Left colon (tissue), 2 donors: ENCODE measurements at regions not wholly inside any gene's neighbourhood (a gene's known extent, or its start where the extent isn't known, plus 50 kb on each side); places are given as distances from the start of the nearest gene placed in this dataset.

Experiments
- ATAC-seq: fragments of 200-7000 bp; cut with Tn5 transposase; one replicate; pipeline ENCODE4 v1.9.1; 2020; ENCODE audit warnings: mild to moderate bottlenecking, moderate library complexity
- DNase-seq, 2 donors: peaks; one replicate each; pipeline ENCODE4 v3.0.0-alpha.2; 2020
- intact Hi-C, 2 donors: fragments of 100-400 bp; cut with DNase I in 1 of 2; cut with micrococcal nuclease in 1 of 2; formaldehyde crosslinking; loops; one replicate each; pipeline versions ENCODE4 v1.11.2 to v1.14.0; 2022; cut with DNase I, micrococcal nuclease
- donor health status: DM: no; HTN: no; CAD: no.
- donor health status: DM: yes; HTN: yes; CAD: no.

DNA sequence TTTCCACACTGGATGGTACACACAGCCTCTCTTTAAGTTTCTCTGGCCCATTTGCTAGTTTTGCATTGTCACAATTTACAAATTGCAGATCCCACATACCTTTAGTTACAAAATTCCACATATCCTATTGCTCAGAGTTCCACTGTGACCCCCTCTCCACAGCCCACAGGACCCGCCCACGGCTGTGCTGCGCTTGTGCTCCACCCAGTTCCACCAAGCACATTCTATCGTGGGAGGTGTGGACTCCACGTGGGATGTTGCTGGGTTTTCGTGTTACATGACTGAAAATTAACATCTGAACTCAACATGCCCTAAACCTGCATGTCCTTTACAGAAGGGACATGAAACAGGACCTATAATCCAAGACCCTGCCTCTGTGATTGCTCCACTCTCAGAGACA lies 423.0 kb downstream of the IRS2 start:
- DNase-seq (no peak), ATAC-seq (no peak)
- intact Hi-C loops, result no loop called here

DNA sequence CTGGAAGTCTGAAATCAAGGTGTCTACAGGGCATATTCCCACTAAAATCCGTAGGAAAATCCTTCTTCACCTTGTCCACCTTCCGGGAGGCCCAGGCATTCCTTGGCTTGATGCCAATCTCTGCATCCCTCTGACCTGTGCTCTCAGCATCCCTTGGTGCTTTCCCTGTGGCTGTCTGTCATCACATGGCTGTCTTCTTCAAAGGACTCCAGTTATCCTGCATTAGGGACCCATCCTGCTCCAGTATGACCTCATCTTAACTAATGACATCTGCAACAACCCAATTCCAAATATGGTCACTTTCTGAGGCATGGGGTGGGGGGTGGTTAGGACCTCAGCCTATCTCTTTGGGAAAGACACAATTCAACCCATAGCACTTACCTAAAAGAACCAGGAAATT lies 423.8 kb downstream of the IRS2 start:
- intact Hi-C loops, result no loop called here
- no peak for DNase-seq
- ATAC-seq, result no peak

DNA sequence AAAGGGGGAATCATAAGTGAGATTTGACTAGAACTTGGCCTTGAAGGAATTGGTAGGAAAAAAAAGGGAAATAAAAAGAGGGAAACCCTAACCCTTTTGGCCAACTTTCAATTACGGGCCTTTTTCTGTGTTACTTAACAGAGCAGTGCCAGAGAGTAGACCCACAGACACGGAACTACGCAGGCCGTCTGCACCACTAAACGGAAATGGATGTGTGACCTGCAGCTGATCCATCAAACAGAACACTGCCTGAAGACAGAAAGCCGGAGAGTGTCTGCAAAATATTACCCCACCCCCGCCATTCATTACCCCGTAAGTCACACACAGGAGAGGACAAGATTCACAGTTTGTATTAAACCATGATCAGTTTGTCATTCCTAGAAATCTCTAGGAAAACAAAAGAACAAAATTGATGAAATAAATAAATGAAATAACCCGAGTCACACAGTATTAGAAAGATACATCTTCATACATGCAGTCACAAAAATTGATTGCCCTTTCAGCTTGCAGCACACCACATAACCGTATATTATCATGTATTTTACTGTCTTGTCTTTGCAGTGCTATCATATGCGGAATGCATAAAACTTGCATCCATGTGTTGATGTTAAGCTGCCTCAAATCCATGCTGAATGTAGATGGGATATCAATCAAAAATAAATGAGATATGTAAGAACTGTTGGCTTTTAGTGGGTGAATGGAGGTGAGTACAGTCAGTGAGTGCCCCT lies 424.7 kb downstream of the IRS2 start:
- no peak for ATAC-seq
- intact Hi-C loops, result no loop called here
- no peak for DNase-seq

- no peak for DNase-seq
- intact Hi-C loops, result no loop called here
- no peak for ATAC-seq
Observed at GRCh38 chr13:109357751-109358471, 428.5 kb downstream of the IRS2 start.

GRCh38 chr13:109355875-109356434 lies 430.4 kb downstream of the IRS2 start:
- intact Hi-C loops, result no loop called here
- ATAC-seq (no peak), DNase-seq (no peak)

GRCh38 chr13:109355166-109355565 lies 431.2 kb downstream of the IRS2 start:
- DNase-seq, result no peak
- no peak for ATAC-seq
- intact Hi-C loops, result no loop called here

DNA sequence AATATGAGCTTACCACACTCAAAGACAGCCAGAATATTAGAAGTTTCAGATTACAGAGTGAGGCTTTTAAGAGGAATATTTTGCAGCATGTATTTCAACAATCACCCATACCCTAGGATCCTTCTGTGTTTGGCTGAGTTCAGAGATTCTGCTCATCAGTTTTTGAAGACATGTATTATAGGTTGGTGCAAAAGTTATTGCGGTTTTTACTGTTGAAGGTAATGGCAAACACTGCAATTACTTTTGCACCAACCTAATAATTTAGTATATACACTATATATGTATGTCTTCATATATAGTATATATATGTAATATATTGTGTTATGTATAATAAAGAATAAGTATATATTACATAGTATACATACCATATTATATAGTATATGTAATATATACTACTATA lies 435.1 kb downstream of the IRS2 start:
- DNase-seq, result no peak
- ATAC-seq, result no peak
- intact Hi-C loops, result no loop called here

DNA sequence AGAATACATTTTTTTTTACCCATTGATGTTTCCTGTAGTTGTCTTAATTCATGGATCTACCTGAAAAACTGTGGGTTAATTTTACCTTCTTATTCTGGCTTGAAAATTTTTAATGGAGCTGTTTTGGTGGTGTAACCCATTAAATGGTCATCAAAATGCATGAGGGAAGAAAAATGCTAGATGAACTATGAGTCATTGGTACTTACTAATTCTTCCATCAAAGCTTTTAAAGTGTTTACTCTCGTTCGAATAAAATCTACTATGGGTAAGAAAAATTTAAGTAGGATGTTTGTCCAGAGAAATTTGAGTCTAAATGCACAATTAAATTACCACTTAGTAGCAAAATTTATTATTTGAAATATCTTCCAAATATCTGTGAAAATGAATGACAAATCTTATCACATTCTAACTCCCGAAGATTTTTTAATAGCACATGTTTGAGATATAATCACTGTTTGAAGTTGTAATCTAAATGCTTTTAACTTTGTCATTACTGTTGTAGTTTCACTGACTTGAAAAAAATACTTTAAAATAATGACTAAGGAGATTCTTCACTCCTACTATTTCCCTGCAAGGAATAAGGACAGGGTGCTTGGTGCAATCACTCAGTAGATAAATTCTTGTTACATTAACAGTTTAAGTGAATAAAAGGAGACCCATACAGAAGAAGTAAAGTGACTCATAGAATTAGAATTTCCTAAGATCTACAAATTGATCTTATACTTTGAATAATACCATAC lies 437.7 kb downstream of the IRS2 start:
- intact Hi-C loops, result no loop called here
- no peak for ATAC-seq
- no peak for DNase-seq

- ATAC-seq (no peak), DNase-seq (no peak)
- intact Hi-C loops, result no loop called here
Observed at GRCh38 chr13:109346060-109346459, 440.3 kb downstream of the IRS2 start.

GRCh38 chr13:109345433-109345941 lies 440.9 kb downstream of the IRS2 start:
- ATAC-seq (no peak), DNase-seq (no peak)
- intact Hi-C loops, result no loop called here

- intact Hi-C loops, result no loop called here
- ATAC-seq, result no peak
Observed at GRCh38 chr13:109344552-109345157, 441.7 kb downstream of the IRS2 start.

GRCh38 chr13:109336730-109337129 lies 449.7 kb downstream of the IRS2 start:
- DNase-seq, result no peak
- ATAC-seq, result no peak
- intact Hi-C loops, result no loop called here

More at GRCh38 chr13:109344552-109345157, 441.7 kb downstream of the IRS2 start:
- DNase-seq, result no peak

DNA sequence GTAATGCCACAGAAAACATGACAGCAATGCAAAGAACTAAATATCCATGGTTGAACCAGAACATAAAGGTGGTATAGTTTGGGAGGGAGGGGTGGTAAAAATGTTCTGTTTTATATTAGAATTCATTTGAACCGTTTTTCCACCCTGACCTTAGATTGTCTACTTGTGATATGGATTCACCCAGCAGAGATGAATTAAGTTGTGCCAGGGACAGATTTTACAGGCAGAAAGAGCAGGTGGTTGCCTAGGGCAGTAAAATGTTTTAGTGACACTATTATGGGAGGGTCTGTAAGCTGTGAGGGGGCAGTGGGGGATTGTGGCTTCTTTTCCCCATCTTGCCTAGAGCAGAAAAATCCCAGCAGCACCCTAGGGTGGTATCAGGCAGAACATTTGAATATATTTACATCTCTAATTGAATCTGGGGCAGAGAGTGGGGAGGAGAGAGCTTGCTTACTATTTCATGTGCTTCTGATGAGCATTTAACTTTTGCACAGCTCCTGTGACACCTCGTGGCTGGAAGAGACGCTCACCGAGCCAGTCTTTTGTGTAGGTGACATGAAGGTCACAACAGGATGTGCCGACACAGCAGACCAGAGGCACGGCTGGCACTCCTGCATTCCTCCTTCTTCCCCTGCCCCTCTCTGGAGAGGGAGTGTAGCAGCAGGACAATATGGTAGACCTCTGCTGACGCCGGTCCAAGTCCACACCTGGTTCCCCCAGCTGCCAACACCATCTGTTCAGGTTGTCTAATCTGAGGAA lies 452.3 kb downstream of the IRS2 start:
- intact Hi-C loops, result no loop called here
- no peak for ATAC-seq
- no peak for DNase-seq

- DNase-seq (peak; percentile 24 to 57), ATAC-seq (peak; percentile 97)
- intact Hi-C loops, result no loop called here
Observed at GRCh38 chr13:109332506-109333499, 453.6 kb downstream of the IRS2 start.

- DNase-seq (no peak), ATAC-seq (peak; percentile 72)
Observed at GRCh38 chr13:109331898-109332297, 454.5 kb downstream of the IRS2 start.

GRCh38 chr13:109331011-109331433 lies 455.4 kb downstream of the IRS2 start:
- no peak for DNase-seq
- no peak for ATAC-seq
- intact Hi-C loops, result no loop called here

More at GRCh38 chr13:109331898-109332297, 454.5 kb downstream of the IRS2 start:
- intact Hi-C loops, result no loop called here

GRCh38 chr13:109330123-109330522 lies 456.3 kb downstream of the IRS2 start:
- ATAC-seq, result no peak
- intact Hi-C loops, result no loop called here

More at GRCh38 chr13:109330123-109330522, 456.3 kb downstream of the IRS2 start:
- no peak for DNase-seq
